Endothelial cell of hepatic sinusoid (primary cell): ENCODE measurements at regions not wholly inside any gene's neighbourhood (a gene's known extent, or its start where the extent isn't known, plus 50 kb on each side); places are given as distances from the start of the nearest gene placed in this dataset.

Experiments used
- in situ Hi-C: cut with HindIII; loops from 2 replicates; pipeline ENCODE4 v1.10.0; 2017; ENCODE audit warnings: low sequenced_read_pairs

DNA sequence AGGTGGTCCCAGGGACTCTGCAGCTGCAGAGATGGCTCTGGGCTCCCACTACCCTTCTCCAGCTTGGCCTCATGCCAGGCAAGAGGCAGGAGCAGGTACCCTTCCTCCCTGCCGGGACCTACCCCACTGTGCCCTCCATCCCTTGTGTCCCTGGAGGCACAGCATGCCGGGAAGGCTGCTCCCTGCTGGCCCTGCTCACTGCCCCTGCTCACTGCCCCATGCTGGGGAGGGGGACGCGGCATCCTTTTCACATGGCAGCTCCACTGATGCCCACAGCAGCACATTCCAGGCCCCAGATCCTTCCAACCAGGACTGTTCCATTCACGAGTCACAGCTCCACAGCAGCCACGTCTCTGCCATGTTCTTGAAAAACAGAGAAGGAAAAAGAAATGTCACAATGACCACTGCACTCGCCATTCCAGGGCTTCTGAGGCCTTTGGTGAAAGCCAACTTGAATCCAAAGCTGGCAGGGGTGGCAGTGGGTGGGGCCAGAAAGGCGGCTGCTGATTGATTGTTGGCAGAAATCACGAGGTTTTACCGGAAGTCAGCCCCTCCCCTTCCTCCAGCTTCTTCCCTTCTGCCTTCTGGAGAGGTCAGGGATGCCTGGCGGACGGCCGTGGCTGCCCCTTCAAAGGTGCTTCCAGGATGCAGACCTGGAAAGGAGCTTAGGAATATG is 268.0 kb downstream of the CYP26B1 start:
- in situ Hi-C loops, result loop anchor here (5.0 kb wide), 2 partner anchors 37 to 77 kb away; no protein-coding TSS in a partner anchor

- in situ Hi-C loops, result loop anchor here (5.0 kb wide), 2 partner anchors 37 to 77 kb away; no protein-coding TSS in a partner anchor
These were observed 268.8 kb downstream of the CYP26B1 start for GRCh38 chr2:71878626-71879508.

GRCh38 chr2:71877636-71878035 is 270.0 kb downstream of the CYP26B1 start:
- in situ Hi-C loops, result loop anchor here (5.0 kb wide), 2 partner anchors 35 to 75 kb away; no protein-coding TSS in a partner anchor

DNA sequence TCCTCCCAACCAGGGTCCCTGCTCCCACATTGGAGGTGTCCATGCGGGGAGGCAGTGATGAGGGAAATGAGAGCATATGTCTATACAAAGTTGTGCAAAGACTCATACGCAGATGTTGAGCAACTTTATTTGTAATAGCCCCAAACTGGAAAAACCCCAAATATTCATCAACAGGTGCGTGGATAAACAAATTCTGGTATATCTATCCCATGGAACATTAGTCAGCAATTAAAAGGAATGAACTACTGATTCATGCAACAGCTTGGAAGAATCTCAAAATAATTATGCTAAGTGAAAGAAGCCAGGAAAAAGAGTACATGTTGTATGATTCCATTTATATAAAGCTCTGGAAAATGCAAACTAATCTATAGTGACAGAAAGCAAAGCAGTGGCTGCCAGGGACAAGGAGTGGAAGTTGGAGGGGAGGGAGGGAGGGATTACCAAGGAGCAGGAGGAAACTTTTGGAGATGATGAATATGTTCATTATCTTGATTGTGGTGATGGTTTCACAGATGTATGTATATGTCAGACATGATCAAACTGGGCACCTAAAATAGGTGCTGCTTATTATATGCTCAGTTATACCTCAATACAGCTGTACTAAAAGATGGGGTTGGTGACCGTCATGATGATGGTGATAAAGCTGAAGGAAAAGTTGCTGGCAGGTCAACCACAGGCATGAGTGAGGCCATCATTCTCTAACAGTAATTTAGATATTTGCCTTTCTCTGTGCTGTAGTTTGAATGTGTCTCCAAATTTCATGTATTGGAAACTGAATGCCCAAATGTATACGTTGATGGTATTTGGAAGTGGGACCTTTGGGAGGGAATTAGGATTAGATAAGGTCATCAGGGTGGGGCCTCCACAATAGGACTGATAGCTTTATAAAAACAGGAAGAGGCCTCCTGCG is 270.9 kb downstream of the CYP26B1 start:
- in situ Hi-C loops, result loop anchor here (5.0 kb wide), 2 partner anchors 34 to 74 kb away; no protein-coding TSS in a partner anchor

DNA sequence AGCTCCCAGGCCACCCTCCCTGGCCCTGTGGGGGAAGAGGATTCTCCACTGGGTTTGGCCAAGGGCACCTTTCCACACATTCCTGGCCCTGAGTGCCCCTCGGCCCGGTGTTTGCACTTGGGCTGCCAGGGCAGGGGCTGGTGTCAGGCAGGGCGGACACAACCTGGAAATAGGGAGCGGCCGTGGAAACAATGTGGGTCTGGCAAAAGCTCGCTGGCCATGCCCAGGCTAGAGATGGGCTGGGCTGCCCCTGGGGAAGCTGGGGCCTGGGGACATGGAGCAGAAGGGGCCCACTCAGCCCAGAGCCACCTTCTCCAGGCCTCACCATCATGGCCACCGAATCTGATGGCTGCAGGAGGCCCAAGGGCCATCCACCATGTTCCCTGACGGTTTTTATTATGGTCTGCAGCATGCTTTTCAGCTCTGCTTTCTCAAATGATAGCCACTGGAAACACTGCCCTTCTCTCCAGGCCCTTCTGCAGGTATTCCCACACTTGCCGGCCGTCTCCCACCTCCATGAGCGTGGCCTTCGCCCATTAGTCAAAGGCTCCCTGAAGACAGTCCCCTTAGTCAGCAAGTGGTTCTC is 275.1 kb downstream of the CYP26B1 start:
- in situ Hi-C loops, result no loop called here

- in situ Hi-C loops, result no loop called here
These were observed 282.2 kb downstream of the CYP26B1 start for GRCh38 chr2:71865391-71865965.

- in situ Hi-C loops, result no loop called here
These were observed 283.6 kb downstream of the CYP26B1 start for GRCh38 chr2:71864085-71864484.

- in situ Hi-C loops, result no loop called here
These were observed 284.3 kb downstream of the CYP26B1 start for GRCh38 chr2:71863396-71863795.

GRCh38 chr2:71862921-71863320 is 284.7 kb downstream of the CYP26B1 start:
- in situ Hi-C loops, result no loop called here

GRCh38 chr2:71861186-71862160 is 286.2 kb downstream of the CYP26B1 start:
- in situ Hi-C loops, result no loop called here

- in situ Hi-C loops, result no loop called here
These were observed 287.2 kb downstream of the CYP26B1 start for GRCh38 chr2:71860381-71860926.

DNA sequence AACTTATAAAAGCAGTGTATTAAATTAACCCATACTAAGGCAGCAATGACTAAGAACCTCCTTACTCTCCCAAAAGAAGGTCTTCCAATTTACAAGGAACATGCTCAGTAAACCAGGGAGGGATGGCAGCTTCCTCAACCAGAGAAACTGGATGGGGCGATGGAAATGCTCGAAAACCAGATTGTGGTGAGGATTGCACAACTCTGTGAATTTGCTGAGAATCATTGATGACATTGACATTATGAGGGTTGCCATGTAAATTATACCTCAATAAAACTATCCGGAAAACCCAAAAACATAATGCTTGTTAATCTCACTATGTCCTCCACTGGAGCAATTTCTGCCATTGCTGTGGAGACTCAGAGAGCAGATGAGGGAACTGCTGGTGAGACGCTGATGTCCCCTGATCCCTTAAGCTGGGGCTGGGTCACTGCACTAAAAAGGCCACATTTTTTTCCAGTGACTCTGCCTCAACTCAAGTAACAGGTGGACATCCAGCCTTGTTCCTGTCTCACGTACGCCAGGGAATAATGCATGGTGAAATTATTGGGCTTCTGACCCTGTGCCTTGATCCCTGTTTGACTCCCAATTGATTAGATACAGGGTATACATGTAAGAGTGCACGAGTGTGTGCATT is 288.3 kb downstream of the CYP26B1 start:
- in situ Hi-C loops, result no loop called here

DNA sequence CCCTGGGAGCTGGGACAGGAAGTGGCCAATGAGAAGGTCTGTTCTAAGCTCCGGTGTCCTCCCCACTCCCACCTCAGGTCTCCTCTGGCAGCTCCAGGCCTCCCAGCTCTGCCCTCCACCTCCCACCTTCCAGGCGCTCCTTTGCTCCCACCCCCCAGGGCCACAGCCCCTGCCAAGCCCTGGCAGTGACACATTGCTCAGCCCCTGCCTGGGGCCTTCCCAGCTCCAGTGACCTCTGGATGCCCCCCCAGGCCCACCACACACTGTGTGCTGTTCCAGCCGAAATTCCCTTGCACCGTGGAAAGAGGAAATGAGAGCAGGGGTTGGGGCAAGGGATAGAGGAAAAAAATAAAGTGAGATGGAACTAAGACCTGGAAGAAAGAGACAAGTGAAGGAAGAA is 289.6 kb downstream of the CYP26B1 start:
- in situ Hi-C loops, result no loop called here

DNA sequence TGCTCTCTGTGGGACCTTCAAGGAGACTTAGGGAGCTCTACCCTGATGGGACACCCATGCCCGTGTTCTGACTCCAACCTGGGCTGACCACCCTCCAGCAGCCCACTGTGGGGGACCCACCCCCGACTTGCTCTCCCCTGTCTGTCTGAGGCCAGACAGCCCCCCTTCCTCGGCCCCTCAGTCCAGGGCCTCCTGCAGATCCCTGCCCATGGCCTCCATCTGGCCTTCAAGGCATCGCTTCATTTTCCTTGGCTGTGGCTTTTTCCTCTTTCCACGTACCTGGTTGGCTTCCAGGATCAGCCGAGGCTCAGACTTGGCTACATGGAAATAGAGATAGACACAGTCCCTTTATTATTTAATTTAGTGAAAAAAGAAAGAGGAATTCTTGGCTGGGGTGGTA is 290.0 kb downstream of the CYP26B1 start:
- in situ Hi-C loops, result no loop called here

- in situ Hi-C loops, result no loop called here
These were observed 290.7 kb downstream of the CYP26B1 start for GRCh38 chr2:71856773-71857525.

GRCh38 chr2:71853858-71854257 is 293.8 kb downstream of the CYP26B1 start:
- in situ Hi-C loops, result no loop called here

DNA sequence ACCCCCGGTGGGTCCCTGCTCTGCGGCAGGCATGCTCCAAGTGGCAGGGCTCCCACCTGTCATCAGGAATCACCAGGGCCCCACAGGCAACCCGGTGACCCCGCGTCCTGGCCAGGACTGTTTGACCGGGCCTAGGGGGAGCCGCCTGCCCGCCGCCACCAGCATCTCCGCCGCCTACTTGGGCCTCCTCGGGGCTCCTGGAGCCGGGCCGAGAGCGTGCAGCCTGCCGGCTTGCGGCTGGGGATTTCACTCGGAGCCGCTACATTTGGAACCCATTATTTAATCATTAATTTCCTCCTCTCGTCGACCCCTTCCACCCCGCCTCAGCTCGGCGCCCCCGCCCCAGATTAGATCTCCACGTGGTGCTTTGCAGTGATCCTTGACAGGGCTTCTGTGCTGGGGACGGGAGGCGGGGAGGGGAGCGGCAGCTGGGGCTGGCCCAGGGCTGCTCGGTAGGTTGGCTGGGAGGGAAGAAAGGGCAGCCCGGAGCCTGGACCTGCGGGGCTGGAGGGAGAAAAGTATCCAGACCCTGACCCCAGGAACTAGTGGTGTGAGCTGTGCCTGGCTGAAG is 295.4 kb downstream of the CYP26B1 start:
- in situ Hi-C loops, result no loop called here
